ENCODE measurements at regions not wholly inside any gene's neighbourhood (a gene's known extent, or its start where the extent isn't known, plus 50 kb on each side); places are given as distances from the start of the nearest gene placed in this dataset.
"Not testable (repeated sequence)": the region's sequence is repeated elsewhere in the genome, so short reads cannot be mapped to it uniquely, and the experiment has no call there.

DNA sequence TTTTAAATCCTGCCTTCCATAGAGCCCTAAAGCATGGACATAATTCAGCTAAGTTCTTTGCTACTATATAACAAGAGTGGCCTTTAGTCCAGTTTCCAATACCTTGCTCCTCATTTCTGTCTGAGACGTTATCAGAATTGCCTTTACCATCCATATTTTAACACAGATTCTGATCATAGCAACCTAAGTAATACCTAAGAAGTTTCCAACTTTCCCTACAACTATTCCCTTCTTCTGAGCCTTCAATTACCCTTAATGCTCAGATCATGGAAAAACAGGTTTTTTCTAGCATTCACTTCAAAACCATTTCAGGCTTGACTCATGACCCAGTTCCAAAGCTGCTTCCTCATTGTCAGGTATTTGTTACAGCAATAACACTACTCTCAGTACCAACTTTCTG is 367.1 kb downstream of the C6orf118 start:
- no peak for TF ChIP-seq CTCF (IDR thresholded peaks at IDR 0.05; ENCODE audit: control insufficient read depth, insufficient read depth, low read depth, low read length, missing control alignments)

GRCh38 chr6:164933238-164933794 is 376.1 kb downstream of the C6orf118 start:
- DNase-seq (ENCODE audit: low read depth): not testable (repeated sequence)

More for the DNA sequence above, 367.1 kb downstream of the C6orf118 start:
- H3K4me3 ChIP-seq (ENCODE audit: control insufficient read depth, low read depth, low read length): no peak overlapping the region
- DNase-seq (ENCODE audit: low read depth): no peak

GRCh38 chr6:164929408-164929977 is 379.9 kb downstream of the C6orf118 start:
- no peak for TF ChIP-seq CTCF (IDR thresholded peaks at IDR 0.05; ENCODE audit: control insufficient read depth, insufficient read depth, low read depth, low read length, missing control alignments)
- no peak overlapping the region for H3K4me3 ChIP-seq (ENCODE audit: control insufficient read depth, low read depth, low read length)
- DNase-seq (ENCODE audit: low read depth): no peak

More at GRCh38 chr6:164933238-164933794, 376.1 kb downstream of the C6orf118 start:
- H3K4me3 ChIP-seq (ENCODE audit: control insufficient read depth, low read depth, low read length): not testable (repeated sequence)

DNA sequence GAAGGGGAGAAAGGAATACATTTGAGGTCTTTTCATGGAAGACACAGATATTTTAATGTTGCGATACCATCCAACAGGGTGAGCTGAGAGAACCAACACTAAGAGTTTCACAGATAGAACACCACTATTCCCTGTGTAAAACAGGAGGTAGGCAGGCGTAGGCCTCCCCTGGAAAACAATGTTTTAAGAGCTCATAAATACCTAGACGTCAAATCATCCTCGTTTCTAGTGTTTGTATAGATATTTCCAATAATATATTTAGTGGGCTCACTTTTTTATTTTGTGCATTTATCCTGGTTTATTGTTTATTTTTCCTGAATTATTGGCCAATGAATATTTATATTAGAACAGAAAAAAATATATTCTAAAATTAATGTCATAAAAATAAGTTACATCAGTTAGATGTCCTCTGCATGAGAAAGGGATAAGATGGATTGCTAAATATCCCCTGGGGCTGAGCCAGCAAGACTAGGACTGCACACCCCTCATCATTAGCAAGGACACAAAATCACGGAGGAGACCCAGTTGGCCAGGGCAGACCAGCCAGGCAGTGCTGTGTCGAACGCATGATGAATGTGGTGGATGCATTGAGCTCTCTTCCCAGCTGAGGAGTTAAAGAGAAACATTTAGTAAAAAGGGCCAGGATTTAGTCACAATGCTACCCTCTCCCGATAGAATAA is 380.5 kb downstream of the C6orf118 start:
- no peak for TF ChIP-seq CTCF (IDR thresholded peaks at IDR 0.05; ENCODE audit: control insufficient read depth, insufficient read depth, low read depth, low read length, missing control alignments)
- H3K4me3 ChIP-seq (ENCODE audit: control insufficient read depth, low read depth, low read length): no peak overlapping the region
- no peak for DNase-seq (ENCODE audit: low read depth)

DNA sequence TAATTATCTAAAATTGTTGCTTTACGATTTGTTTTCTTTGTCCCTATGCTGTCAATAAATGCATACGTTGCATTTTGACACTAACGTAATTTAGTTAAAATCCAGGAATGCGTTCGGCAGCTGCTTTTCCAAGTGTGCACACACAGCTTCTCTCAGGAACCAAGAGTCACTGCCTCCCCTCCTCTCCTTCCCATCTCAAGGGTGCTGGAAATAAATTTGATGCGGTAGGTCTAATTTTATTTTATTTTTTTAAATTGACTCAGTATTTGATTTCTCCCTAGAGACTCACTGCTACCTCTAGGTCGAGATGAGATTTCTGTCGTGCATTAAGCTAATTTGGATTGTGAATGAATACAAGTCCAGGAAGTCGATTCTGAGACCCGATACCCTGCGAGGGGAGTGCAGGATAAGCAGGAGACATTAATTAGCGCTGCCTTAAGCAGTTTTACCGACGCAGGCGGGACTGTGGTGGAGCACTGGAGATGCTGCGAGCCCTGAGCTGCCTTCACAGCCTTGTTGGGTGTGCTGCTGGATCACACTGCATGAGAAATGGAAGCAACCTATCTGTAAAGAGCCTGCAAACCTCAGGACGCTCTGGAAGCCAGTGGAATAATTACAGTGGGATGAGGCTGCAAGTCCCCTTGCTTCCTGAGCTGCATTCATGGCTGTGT is 381.2 kb downstream of the C6orf118 start:
- no peak for TF ChIP-seq CTCF (IDR thresholded peaks at IDR 0.05; ENCODE audit: control insufficient read depth, insufficient read depth, low read depth, low read length, missing control alignments)
- peak overlapping the region; percentile 33 for H3K4me3 ChIP-seq (ENCODE audit: control insufficient read depth, low read depth, low read length)
- no peak for DNase-seq (ENCODE audit: low read depth)

DNA sequence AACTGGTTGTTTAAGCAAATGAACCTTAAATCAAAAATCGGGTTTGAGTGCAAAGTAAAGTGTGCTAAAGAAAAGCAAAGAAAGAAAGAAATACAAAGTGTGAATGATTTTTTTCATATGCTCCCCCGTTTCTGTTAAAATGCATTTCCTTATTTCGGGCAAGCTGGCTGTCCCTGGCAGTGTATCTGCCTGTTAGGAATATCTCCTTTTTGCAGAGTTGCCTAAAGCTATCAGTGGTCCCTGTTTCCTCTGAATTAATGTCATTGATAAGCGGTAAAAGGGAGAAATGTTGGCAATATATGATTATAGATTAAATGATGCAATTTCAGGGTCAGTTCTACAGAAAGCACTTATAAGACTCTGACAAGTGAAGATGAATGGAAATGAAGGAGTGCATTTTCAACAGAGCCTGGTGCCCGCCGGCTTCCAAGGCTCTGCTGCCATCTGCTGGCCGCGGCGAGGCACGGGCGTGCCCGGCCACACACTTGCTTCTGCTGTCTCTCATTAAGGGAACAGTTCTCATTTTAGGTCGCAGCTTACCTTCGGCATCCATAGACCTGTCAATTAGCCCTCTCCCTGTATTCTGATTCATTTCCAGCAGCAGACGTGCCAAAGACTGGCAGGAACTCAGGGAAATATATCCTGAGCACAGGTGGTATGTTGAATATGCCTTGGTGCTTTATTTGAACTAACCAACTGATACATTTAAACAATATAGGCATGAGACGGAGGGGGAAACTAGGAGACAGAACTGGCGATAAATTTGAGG is 381.9 kb downstream of the C6orf118 start:
- DNase-seq (ENCODE audit: low read depth): peak; percentile 8
- H3K4me3 ChIP-seq (ENCODE audit: control insufficient read depth, low read depth, low read length): peak overlapping the region; percentile 33
- TF ChIP-seq CTCF (IDR thresholded peaks at IDR 0.05; ENCODE audit: control insufficient read depth, insufficient read depth, low read depth, low read length, missing control alignments): peak; percentile 99

Data from AG09309 (cell line).